HG03159 (cell line): ENCODE measurements at regions not wholly inside any gene's neighbourhood (a gene's known extent, or its start where the extent isn't known, plus 50 kb on each side); places are given as distances from the start of the nearest gene placed in this dataset.

Experiments
- ATAC-seq: cut with Tn5 transposase; IDR thresholded peaks from one replicate; pipeline ENCODE4 v1.9.1; 2021; ENCODE audit warnings: mild to moderate bottlenecking, moderate library complexity; ENCODE audit not compliant: unreplicated experiment

DNA sequence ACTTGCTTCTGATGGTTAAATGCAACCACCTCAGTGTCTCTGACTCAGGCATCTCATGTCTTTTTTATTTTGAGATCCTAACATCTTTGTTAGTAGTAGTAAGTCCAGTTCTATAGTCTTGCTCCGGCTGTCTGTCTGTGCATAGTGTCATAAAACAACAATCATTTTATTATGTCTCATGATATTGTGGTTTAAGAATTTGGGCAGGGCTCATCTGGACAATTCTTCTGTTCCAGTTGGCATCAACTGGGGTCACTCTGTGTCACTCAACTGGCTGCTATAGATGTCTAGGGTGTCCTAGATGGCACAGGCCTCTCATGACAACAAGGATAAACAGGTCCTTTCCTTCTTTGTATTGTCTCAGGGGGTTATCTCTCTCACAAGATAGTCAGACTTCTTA lies 299.6 kb upstream of the ZNF521 start:
- no peak for ATAC-seq

DNA sequence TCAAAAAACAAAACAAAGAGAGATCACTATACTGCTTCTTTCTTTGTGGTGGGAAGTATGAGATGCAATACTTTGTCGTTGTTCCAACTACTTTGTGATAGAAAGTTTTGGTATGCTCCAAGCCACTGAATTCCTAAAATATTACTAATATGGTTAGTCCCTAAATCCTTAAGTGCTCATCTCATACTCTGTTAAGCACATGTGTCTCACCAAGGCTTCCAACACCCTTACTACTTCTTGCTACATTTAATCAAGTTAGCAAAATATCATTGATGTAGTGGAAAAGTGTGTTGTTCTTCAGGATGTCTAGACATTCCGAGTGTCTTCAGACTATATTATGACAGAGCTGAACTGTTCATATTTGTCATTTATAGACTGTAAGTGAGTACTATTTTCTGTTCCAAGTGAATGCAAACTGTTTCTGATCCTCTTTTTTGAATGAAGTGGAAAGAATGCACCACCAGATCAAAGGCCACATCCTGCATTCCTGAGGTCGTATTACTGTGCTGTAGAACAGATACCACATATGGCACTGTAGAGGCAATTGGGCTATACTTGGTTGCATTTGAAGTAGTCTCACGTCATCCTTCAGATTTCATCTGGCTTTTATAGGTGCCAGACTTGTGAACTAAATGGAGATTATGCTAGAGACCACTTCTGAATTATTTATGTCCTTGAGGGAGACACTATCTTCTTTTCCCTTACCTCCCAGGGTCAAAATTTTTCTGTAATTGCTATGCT lies 298.4 kb upstream of the ZNF521 start:
- ATAC-seq: no peak

DNA sequence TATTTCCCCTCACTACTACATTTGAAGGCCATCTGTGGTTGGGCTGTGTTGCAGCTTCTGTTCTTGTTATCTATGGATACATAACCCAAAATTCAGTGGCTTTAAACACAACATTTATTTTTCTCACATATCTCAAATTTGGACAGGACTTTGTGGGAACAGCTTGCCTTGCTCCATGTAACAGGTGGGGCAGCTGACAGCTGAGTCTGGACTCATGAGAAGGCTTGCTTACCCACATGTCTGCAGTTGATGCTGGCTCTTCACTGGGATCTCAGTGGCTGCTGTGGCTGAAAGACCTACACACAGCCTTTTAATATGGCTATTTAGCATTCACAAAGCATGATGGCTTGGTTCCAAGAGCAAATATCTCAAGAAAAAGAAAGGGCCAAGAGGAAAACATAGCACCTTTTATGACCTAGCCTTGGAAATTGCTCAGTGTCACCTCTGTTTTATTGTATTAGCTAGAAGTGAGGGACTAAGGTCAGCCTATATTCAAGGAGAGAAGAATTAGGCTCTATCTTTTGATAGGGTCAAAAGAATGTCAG lies 296.8 kb upstream of the ZNF521 start:
- no peak for ATAC-seq

DNA sequence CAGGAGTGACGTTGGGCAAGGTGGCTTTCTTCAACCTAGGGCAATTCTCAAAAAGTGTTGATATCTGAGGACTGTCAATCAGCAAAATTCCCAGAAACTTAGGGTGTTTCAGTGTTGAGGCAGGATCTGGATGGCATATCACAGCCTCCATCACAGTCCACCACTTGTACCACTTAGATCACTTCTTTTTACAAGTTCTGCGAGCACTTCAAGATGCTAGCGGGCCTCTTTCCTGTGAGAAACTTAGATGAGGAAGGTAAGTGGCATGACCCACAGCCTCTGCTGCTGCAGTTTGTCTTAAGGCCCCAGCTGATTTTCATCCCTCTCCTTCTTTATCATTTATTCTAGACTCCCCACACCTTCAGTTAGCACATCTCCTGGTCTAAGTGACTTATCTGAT lies 295.4 kb upstream of the ZNF521 start:
- no peak for ATAC-seq

DNA sequence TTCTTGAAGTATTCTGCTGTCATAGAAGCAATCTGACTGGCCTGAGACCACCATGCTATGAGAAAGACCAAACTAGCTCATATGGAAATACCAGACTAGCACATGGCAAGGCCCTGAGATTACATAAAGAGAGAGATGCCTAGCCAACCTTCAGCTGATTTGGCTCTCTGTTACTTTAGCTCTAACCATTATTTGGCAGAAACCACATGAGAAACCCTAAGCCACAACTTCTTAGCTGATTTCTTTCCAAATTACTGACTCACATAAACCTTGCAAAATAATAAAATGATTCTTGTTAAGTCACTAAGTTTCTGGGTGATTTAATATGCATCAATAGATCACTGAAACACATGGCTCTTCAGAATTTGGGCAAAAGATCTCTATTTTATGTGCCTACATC lies 295.0 kb upstream of the ZNF521 start:
- ATAC-seq: no peak

DNA sequence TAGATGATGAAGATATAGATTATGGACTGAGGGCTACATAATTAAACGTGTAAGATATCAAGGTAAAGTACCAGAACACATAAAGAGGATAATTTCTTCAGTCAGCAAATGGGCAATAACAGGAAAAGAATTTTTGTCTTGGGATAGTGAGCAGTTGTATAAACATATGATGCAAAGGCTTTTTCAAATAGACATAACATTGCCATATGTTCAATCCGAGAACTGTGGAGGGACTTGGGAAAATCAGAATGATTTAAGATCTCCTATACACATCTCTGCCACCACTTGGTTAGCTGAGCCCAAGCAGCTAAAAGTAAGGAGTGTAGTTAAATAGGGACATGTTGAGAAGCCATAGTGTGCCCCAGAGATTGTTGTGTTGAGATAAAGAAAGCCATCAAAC lies 287.6 kb upstream of the ZNF521 start:
- ATAC-seq: no peak

DNA sequence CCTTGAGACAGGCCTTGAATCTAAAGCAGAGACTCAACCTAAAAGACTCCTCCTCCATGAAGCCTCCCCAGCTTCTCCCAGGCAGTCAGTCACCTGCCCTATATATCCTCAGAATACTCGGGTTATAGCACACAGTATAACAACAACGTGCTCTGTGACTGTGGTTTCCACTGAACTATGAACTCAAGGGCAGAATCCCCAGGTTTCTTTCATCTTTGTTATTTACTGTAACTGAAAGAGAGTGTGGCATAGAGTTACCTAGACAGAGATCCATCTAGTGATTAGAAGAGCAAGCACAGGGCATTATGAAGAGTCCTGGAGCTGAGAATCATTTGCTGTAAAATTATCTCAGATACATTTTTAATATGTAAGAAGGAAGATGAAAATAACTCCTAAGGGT lies 281.6 kb upstream of the ZNF521 start:
- ATAC-seq: no peak

DNA sequence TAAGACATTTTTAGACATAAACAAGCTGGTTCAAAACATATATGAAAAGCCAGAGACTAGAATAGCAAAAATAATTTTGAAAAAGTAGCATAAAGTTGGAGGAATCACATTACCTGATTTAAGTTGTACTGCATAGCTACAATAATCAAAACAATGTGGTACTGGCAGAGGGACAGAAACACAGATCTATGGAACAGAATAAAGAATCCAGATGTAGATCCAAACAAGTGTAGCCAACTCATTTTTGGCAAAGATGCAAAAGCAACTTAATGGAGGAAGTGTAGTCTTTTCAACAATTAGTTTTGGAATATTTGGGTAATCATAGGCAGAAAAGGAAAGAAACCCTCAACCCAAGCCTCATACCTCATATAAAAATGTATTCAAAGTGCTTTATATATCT lies 278.7 kb upstream of the ZNF521 start:
- no peak for ATAC-seq

DNA sequence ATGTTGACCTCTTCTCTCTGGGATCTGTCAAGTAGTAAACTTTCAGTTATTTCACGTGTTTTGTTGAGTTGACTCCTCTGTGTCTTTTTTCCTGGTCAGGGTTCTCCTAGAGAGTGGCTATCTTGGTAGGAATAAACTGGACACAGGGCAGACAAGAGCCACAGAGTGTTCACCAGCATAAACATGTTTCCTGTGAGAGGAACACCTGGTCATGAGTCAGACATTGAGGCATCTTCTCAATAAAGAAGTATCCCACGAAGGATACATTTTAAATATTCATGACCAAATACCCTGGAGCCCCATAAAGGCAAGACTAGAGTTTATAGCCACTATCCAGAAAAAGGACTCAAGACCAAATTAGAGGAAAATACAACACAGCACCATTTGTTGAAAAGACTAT lies 269.7 kb upstream of the ZNF521 start:
- no peak for ATAC-seq

DNA sequence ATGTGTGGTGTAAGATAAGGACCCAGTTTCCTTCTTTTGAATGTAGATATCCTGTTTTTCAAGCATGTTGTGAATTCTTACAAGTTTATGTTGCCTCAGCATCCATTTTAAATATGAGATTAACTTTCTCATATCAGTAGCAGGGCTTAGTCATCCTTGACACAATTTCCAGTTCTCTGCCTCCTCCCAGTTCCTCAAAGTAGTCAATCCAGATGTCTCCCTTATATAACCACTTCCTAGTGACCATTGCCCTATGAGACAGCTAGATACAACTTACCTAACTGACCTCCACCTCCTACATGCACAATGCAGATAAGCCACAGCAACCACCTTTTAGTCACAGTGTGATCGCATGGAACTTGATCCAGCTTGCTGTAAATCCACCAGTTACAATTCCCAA lies 269.2 kb upstream of the ZNF521 start:
- no peak for ATAC-seq

DNA sequence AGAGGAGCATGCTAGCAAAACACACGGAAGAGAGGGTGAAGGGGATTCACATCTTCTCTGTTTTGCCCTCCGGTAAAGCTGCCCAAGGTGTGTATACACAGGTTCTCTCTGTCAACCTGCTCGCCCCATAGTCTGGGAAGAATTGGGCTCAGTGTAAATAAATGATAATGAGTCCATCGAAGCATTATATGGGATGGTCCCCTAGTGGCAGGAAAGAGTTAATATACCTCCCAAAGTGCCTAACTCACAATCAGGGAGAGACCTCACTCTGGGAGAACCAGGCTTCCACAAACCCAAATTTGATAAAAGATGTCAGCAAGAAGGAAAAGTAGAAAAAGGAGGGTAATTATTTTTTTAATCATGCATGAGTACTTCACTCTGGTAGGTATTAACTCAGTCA lies 262.2 kb upstream of the ZNF521 start:
- no peak for ATAC-seq

DNA sequence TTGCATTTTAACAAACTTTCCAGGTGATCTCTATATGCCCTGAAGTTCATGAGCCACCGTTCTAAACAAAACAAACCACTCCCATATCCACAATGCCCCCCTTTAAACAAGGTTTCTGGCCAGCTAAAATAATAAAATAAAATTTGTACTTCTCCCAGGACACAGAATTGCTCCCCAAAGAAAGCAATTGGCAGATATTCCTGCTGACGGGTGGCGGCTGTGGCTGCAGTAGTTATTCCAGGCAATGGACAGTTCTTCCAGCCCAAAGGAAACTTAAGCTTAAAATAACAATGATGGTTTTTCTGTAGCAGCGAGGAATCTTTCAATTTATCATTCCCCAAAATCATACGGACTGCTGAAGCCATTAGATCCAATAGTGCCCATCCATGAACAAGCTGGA lies 260.5 kb upstream of the ZNF521 start:
- ATAC-seq: no peak

DNA sequence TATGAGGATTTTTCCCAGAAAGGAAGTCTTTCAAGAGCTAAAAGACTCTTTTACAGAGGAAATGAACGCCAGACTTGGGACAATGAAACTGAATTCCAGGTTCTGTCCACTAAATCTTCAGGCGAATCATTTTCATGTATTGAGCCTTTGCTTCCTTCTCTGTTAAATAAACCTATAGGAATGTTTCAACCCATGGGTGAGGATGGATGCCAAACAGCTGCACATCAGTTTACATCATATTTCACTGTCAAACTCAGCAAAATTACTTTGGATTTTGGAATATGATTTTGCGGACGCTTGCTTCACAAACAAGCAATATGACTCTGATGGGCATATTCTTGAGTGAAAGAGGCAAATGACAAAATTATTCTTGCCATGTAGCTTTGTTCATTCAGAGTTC lies 256.1 kb upstream of the ZNF521 start:
- no peak for ATAC-seq

DNA sequence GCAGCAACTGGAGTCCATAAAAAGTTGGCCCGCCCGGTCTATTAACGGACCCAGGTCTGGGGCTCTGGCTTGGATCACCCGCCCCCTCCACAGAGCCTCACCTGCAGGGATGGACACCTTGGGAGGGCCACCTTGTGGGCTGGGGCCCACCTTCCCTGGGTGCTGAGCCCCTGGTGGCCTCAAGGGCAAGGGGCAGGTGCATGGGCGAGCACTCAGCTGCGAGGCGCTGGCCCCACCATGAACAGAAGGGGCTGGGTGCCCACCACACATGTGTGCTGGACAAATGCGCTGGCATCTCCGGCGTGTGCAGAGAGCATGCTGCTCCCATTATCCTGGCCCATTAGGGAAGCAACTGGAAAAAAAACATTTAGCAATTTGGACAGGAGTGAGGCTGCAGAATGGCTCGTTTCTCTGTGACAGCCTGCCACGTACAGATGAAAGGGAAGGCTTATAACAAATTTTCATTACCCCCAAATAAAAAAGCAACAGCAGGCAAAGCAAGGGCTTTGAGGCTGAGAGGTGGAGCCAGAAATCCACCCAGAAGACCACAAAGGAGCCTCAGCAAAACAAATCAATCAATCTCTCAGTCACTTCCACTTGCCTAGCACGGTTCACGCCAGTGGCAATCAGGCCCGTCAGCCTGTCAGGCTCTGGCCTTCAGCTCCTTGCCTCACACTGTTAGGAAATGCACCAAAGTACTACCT lies 253.1 kb upstream of the ZNF521 start:
- no peak for ATAC-seq

DNA sequence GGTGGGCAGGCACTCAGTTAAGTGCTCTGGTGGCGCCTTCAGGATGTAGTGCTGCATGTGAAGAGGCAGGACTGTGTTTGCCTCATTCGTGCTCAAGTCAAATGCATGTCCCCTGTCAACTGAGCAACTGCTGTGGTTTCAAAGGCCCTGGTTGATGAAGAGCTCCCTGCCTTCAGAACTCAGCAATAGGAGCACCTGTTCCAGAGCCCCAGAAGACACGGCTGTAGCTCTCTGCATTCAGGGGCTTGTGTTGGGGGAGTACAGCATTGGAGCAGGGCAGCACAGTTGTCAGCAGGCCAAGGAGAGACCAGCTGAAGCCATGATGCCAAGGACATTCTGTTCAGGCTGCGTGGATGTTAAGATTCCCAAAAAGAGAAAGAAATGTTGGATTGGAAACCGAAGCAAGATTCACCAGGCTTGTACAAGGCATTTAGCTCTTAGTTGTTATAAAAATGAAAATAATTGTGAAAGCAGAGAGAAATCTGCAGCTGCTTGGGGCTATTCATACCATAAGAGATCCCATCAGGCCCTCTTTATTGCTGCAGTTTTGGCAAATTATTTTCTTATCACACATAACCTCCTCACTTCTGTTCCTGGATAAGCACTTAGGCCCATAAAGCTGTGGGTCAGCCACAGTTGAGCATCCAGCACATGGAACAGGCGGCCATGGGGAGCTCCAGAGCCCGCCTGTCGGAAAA lies 252.4 kb upstream of the ZNF521 start:
- no peak for ATAC-seq

DNA sequence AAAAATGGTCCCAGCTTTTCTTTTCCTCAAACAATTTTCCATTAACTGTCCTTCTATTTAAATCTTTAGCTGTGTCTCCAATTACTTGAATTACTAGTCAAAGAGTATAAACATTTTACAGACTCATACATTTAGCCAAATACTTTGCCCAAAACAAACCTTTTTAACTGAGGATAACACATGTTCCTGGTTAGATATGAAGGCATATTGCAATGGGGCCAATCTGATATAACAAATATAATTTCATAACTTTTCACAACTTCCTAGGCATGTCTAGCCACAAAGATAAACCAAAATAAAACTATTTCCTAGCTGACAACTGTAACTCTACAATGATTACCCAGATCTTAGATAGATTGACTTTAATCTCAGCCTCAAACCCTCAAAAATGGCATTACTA lies 247.5 kb upstream of the ZNF521 start:
- ATAC-seq: no peak

DNA sequence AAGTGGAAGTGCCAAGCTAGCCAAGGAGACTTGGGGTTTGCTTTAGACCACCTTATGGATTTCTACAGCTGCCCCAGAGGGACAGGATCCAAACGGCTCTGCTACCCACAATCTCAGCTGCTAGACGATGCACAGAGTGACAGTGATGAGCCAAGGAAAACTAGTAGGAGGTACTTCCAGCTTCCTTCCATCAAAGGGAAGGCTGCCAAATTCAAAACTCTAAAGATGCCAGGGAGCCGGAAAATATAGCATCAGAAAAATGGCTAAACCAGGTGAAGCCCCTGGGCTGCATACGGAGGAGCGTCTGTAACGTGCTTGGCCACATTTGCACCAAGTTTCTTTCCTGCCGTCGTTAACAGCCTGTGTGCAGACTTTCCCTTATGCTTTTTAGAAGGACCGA lies 245.5 kb upstream of the ZNF521 start:
- no peak for ATAC-seq

DNA sequence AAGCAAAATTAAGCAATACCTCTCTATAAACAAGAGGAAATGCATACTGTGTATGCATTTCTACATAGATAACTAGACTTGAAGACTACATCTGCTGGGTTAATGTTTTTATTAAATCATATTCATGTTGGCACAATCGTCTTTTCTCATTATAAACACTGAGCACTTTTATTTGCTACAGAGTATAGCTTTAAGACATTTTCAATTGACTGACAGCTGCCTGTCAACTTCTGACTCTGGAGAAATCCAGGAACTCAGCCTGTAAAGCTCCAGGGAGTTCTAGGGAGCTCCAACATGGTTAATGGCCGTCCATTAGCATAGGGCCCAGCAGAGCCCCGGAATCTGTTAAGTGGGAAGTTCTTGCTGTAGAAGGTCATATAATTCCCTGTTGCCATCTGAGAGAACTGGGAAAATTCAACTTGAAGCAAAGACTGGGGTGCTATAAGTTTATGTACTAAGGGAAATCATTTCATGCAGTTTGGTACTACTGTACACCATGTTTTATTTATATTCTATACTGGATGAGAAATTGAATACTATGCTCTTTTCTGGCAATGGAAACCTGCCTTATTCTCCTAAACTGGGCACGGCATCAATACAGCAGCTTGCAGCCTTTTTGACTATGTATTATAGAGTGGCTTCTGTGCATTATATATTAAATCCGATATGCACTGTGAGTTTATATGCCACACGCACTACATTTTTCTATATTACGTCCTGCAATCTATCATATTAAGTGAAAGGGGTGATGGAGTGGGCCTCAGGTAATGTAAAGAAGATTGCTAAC lies 243.5 kb upstream of the ZNF521 start:
- ATAC-seq: no peak

DNA sequence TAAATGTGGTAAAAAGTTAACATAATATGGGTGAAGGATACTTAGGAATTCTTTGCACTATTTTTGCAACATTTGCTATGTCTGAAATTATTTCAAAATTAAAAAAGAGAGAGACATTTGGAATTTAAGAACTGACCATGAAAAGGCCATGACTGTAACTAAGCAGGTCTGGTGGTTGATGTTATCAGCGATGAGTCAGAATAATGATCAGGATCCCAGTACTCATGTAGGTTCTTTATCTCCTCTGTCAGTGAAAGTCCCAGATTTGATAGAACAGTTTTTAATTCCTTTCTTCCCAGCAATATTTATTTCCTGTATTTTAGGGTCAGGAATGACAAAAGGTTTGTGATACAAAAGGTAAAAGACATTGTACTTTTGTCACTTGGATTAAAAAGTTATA lies 242.4 kb upstream of the ZNF521 start:
- no peak for ATAC-seq

DNA sequence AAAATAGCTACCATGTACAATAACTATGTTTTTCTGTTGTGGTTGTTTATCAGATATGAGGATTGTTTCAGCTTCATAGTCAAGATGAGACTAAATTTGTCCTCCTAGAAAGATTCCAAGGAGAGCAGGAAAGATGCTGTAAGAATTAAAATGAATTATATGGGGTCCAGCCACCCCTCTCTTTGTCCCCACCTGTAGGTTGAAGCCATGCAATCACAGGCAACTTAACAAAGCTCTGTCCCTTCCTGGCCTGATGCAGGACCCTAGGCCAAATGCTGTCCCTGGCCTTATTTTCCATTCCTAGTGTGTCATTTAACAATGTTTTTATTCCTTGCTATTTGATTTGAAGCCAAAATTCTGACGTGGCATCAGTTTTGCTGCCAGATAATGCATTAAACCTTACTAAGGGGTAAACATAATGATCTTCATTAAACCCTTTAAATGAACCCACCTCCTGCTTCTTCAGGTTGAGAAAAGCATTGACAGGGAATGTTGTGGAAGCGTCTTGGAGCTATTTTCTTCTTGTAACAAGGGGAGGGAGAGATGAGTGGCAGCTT lies 240.9 kb upstream of the ZNF521 start:
- ATAC-seq: no peak

DNA sequence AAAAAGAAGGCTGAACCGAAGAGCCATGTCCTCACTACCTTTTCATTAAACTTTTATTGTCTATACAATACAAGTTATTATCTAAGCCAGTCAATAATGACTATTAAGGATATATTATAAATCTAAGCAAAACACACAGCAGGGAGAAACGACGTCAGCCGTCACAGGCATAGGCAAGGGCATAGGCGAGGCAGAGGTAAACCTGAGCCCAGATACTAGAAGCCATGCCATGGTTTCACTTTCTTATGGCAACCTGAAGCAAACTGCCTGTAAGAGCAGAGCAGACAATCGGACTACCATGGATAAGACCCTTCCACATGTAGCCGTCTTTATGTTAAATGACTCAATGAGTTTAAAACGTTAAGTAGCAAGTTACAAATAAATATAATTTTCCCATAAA lies 238.5 kb upstream of the ZNF521 start:
- ATAC-seq: no peak
